Amniotic epithelial cell (primary cell): ENCODE measurements at regions not wholly inside any gene's neighbourhood (a gene's known extent, or its start where the extent isn't known, plus 50 kb on each side); places are given as distances from the start of the nearest gene placed in this dataset.
"Not testable (repeated sequence)": the region's sequence is repeated elsewhere in the genome, so short reads cannot be mapped to it uniquely, and the experiment has no call there.

Source experiments
- DNase-seq: peaks from one replicate; pipeline ENCODE4 v3.0.0-alpha.2; 2010; ENCODE audit warnings: low read depth

GRCh38 chr6:134784336-134784735 is 165.6 kb downstream of the ALDH8A1 start:
- DNase-seq = no peak

- DNase-seq = no peak
Observed at GRCh38 chr6:134778431-134778830, 171.5 kb downstream of the ALDH8A1 start.

- peak; percentile 83 for DNase-seq
Observed at GRCh38 chr6:134774201-134774638, 175.7 kb downstream of the ALDH8A1 start.

GRCh38 chr6:134772671-134773360 is 177.1 kb downstream of the ALDH8A1 start:
- no peak for DNase-seq

- DNase-seq = no peak
Observed at GRCh38 chr6:134768931-134769330, 181.0 kb downstream of the ALDH8A1 start.

- DNase-seq = no peak
Observed at GRCh38 chr6:134766497-134766896, 183.4 kb downstream of the ALDH8A1 start.

- peak; percentile 98 for DNase-seq
Observed at GRCh38 chr6:134764741-134765140, 185.2 kb downstream of the ALDH8A1 start.

- DNase-seq = not testable (repeated sequence)
Observed at GRCh38 chr6:134763575-134763974, 186.3 kb downstream of the ALDH8A1 start.

GRCh38 chr6:134758621-134759020 is 191.3 kb downstream of the ALDH8A1 start:
- no peak for DNase-seq

- DNase-seq = peak; percentile 60
Observed at GRCh38 chr6:134757911-134758361, 192.0 kb downstream of the ALDH8A1 start.

GRCh38 chr6:134756374-134757025 is 193.4 kb downstream of the ALDH8A1 start:
- no peak for DNase-seq

GRCh38 chr6:134754013-134754690 is 195.7 kb downstream of the ALDH8A1 start:
- DNase-seq = no peak

GRCh38 chr6:134753001-134753400 is 196.9 kb downstream of the ALDH8A1 start:
- DNase-seq = no peak

- no peak for DNase-seq
Observed at GRCh38 chr6:134752445-134752844, 197.5 kb downstream of the ALDH8A1 start.

- peak; percentile 44 for DNase-seq
Observed at GRCh38 chr6:134750669-134751068, 199.2 kb downstream of the ALDH8A1 start.

GRCh38 chr6:134748484-134748883 is 201.4 kb downstream of the ALDH8A1 start:
- no peak for DNase-seq

GRCh38 chr6:134747197-134747596 is 202.7 kb downstream of the ALDH8A1 start:
- DNase-seq = not testable (repeated sequence)

GRCh38 chr6:134746140-134746539 is 203.8 kb downstream of the ALDH8A1 start:
- no peak for DNase-seq

- DNase-seq = peak; percentile 74
Observed at GRCh38 chr6:134745192-134745591, 204.7 kb downstream of the ALDH8A1 start.

- DNase-seq = peak; percentile 34
Observed at GRCh38 chr6:134744301-134744700, 205.6 kb downstream of the ALDH8A1 start.

- DNase-seq = no peak
Observed at GRCh38 chr6:134741200-134741536, 208.7 kb downstream of the ALDH8A1 start.

GRCh38 chr6:134740473-134741199 is 209.3 kb downstream of the ALDH8A1 start:
- peak; percentile 89 for DNase-seq
